22Rv1 (cell line): ENCODE measurements at regions not wholly inside any gene's neighbourhood (a gene's known extent, or its start where the extent isn't known, plus 50 kb on each side); places are given as distances from the start of the nearest gene placed in this dataset.
"Not testable (repeated sequence)": the region's sequence is repeated elsewhere in the genome, so short reads cannot be mapped to it uniquely, and the experiment has no call there.

Experiments
- H3K27ac ChIP-seq: fragments of 450-650 bp; 2 replicates; pipeline ENCODE4 v1.5.1; 2017
- CTCF ChIP-seq: fragments of 450-650 bp; IDR thresholded peaks from 2 replicates; pipeline ENCODE4 v1.5.1; 2017; ENCODE audit warnings: mild to moderate bottlenecking
- ZFX ChIP-seq: fragments of 450-650 bp; IDR thresholded peaks from 2 replicates; pipeline ENCODE4 v1.6.1; 2017; ENCODE audit warnings: antibody characterized with exemption, borderline replicate concordance

- TF ChIP-seq ZFX (no peak), CTCF (no peak)
- no peak overlapping the region for H3K27ac ChIP-seq
Observed at GRCh38 chr15:59819092-59819491, 130.0 kb upstream of the BNIP2 start.

GRCh38 chr15:59818336-59818735 is 129.2 kb upstream of the BNIP2 start:
- H3K27ac ChIP-seq: no peak overlapping the region
- TF ChIP-seq CTCF (no peak), ZFX (no peak)

GRCh38 chr15:59817834-59818233 is 128.7 kb upstream of the BNIP2 start:
- TF ChIP-seq ZFX: no peak
- TF ChIP-seq CTCF: no peak
- H3K27ac ChIP-seq: no peak overlapping the region

- no peak for TF ChIP-seq ZFX
- no peak overlapping the region for H3K27ac ChIP-seq
Observed at GRCh38 chr15:59817053-59817452, 127.9 kb upstream of the BNIP2 start.

- no peak overlapping the region for H3K27ac ChIP-seq
- TF ChIP-seq ZFX (no peak), CTCF (no peak)
Observed at GRCh38 chr15:59814409-59814808, 125.3 kb upstream of the BNIP2 start.

- TF ChIP-seq CTCF (no peak), ZFX (no peak)
- H3K27ac ChIP-seq: no peak overlapping the region
Observed at GRCh38 chr15:59812889-59813288, 123.8 kb upstream of the BNIP2 start.

GRCh38 chr15:59812250-59812870 is 123.2 kb upstream of the BNIP2 start:
- no peak for TF ChIP-seq ZFX
- no peak for TF ChIP-seq CTCF
- H3K27ac ChIP-seq: no peak overlapping the region

- not testable (repeated sequence) for H3K27ac ChIP-seq
Observed at GRCh38 chr15:59803293-59803966, 114.3 kb upstream of the BNIP2 start.
